ENCODE measurements at regions not wholly inside any gene's neighbourhood (a gene's known extent, or its start where the extent isn't known, plus 50 kb on each side); places are given as distances from the start of the nearest gene placed in this dataset.

DNA sequence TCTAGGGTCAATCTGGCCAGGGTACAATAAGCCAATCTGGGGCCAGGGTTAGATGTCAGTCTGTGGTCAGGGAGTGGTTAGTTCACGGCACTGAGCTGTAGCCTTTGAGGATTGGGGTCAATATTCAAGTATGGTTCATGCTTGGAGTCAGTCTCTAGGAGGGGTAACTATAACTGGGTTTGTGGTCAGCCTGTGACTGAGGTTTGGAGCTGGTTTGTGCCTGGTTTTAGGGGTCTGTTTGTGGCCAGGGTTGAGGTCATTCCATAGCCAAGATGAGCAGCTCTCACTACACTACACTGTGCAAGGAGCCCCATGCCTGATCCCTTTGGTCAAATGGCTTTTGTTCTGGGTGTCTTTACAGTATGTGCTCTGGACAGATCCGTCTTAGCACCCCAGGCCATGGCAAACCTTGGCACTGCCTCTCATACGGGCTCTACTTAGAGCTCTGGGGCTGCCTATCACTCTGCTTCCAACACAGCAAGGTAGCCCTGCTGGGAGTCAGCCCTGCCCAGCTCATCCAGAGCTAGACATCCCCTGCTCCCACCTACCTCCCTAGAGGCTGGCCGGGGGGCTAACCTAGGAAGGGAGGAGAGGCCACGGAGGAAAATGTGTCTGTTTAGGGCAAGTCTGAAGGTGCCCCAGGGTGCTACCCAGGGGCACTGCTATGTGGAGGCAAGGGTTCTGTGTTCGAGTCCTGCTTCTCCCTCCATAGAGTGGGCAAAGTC, 63.3 kb upstream of the CORO2B start:
- TF ChIP-seq MAFK (IDR thresholded peaks at IDR 0.05; ENCODE audit: low read depth, low read length) (no peak), POLR2A (IDR thresholded peaks at IDR 0.05; ENCODE audit: control extremely low read depth in 1 of 2, low read depth in 2 of 2, low read length in 2 of 2) (no peak), POLR2AphosphoS5 (IDR thresholded peaks at IDR 0.05; ENCODE audit: low read depth, low read length) (no peak), KDM1A (IDR thresholded peaks at IDR 0.05; ENCODE audit: borderline replicate concordance, low read length) (no peak), PHF8 (conservative IDR thresholded peaks at IDR 0.05; ENCODE audit: low read depth, low read length) (no peak), YY1 (IDR thresholded peaks at IDR 0.05; ENCODE audit: low read depth, low read length) (no peak), ASH2L (IDR thresholded peaks at IDR 0.05; ENCODE audit: low read length) (no peak), EP300 (IDR thresholded peaks at IDR 0.05; ENCODE audit: borderline replicate concordance in 1 of 2, low read depth in 2 of 2, low read length in 2 of 2) (no peak), CEBPB (IDR thresholded peaks at IDR 0.05; ENCODE audit: low read depth, low read length) (no peak), TAF1 (IDR thresholded peaks at IDR 0.05; ENCODE audit: low read depth, low read length) (no peak), RFX5 (IDR thresholded peaks at IDR 0.05; ENCODE audit: borderline replicate concordance, low read depth, low read length) (no peak), ZNF274 (IDR thresholded peaks at IDR 0.05; ENCODE audit: borderline replicate concordance, extremely low read depth, low read length) (no peak), CHD2 (IDR thresholded peaks at IDR 0.05; ENCODE audit: low read length) (no peak)
- TF ChIP-seq, protein P1, sequence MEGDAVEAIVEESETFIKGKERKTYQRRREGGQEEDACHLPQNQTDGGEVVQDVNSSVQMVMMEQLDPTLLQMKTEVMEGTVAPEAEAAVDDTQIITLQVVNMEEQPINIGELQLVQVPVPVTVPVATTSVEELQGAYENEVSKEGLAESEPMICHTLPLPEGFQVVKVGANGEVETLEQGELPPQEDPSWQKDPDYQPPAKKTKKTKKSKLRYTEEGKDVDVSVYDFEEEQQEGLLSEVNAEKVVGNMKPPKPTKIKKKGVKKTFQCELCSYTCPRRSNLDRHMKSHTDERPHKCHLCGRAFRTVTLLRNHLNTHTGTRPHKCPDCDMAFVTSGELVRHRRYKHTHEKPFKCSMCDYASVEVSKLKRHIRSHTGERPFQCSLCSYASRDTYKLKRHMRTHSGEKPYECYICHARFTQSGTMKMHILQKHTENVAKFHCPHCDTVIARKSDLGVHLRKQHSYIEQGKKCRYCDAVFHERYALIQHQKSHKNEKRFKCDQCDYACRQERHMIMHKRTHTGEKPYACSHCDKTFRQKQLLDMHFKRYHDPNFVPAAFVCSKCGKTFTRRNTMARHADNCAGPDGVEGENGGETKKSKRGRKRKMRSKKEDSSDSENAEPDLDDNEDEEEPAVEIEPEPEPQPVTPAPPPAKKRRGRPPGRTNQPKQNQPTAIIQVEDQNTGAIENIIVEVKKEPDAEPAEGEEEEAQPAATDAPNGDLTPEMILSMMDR (IDR thresholded peaks at IDR 0.05; ENCODE audit: control extremely low read depth in 1 of 3, insufficient read depth in 1 of 3, low read depth in 1 of 3, low read length in 3 of 3), result no peak
